ENCODE measurements at regions not wholly inside any gene's neighbourhood (a gene's known extent, or its start where the extent isn't known, plus 50 kb on each side); places are given as distances from the start of the nearest gene placed in this dataset.

DNA sequence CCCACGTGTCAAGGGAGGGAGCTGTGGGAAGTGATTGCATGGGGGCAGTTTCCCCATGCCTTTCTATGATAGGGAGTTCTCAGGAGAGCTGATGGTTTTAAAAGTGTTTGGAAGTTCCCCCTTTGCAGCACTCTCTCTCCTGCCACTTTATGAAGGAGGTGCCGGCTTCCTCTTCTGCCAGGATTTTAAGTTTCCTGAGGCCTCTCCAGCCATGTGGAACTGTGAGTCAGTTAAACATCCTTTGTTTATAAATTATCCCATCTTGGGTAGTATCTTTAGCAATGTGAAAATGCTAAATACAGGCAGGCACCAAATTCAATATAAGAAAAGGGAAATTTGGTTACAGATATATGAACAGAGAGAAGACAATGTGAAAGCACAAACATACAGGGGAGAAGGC, 96.4 kb upstream of the EPHA7 start:
- TF ChIP-seq, protein P1, sequence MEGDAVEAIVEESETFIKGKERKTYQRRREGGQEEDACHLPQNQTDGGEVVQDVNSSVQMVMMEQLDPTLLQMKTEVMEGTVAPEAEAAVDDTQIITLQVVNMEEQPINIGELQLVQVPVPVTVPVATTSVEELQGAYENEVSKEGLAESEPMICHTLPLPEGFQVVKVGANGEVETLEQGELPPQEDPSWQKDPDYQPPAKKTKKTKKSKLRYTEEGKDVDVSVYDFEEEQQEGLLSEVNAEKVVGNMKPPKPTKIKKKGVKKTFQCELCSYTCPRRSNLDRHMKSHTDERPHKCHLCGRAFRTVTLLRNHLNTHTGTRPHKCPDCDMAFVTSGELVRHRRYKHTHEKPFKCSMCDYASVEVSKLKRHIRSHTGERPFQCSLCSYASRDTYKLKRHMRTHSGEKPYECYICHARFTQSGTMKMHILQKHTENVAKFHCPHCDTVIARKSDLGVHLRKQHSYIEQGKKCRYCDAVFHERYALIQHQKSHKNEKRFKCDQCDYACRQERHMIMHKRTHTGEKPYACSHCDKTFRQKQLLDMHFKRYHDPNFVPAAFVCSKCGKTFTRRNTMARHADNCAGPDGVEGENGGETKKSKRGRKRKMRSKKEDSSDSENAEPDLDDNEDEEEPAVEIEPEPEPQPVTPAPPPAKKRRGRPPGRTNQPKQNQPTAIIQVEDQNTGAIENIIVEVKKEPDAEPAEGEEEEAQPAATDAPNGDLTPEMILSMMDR (IDR thresholded peaks at IDR 0.05) = no peak
- TF ChIP-seq POLR2A (IDR thresholded peaks at IDR 0.05) = no peak
- no peak for TF ChIP-seq EP300 (IDR thresholded peaks at IDR 0.05)

Data from ovary (tissue), 3 donors.